ENCODE measurements at regions not wholly inside any gene's neighbourhood (a gene's known extent, or its start where the extent isn't known, plus 50 kb on each side); places are given as distances from the start of the nearest gene placed in this dataset.

GRCh38 chr6:165973473-165973872 is 194.2 kb downstream of the TBXT start:
- no peaks in the 10 kb centered on the region for H3K9me3 Mint-ChIP-seq
- H3K4me1 Mint-ChIP-seq, result no peaks in the 10 kb centered on the region
- no peak for ATAC-seq (replicated peaks)
- no peaks in the 10 kb centered on the region for H3K36me3 Mint-ChIP-seq (ENCODE audit: low read depth)
- no peak overlapping the region for H3K4me3 Mint-ChIP-seq
- H3K27me3 Mint-ChIP-seq, result peaks cover 3% of the 10 kb centered on the region
- H3K27ac Mint-ChIP-seq, result no peak overlapping the region

GRCh38 chr6:165972139-165972802 is 195.4 kb downstream of the TBXT start:
- Mint-ChIP-seq H3K4me3 (no peak overlapping the region), H3K27me3 (peaks cover 3% of the 10 kb centered on the region), H3K36me3 (ENCODE audit: low read depth) (no peaks in the 10 kb centered on the region), H3K27ac (no peak overlapping the region), H3K4me1 (no peaks in the 10 kb centered on the region), H3K9me3 (no peaks in the 10 kb centered on the region)
- no peak for ATAC-seq (replicated peaks)

DNA sequence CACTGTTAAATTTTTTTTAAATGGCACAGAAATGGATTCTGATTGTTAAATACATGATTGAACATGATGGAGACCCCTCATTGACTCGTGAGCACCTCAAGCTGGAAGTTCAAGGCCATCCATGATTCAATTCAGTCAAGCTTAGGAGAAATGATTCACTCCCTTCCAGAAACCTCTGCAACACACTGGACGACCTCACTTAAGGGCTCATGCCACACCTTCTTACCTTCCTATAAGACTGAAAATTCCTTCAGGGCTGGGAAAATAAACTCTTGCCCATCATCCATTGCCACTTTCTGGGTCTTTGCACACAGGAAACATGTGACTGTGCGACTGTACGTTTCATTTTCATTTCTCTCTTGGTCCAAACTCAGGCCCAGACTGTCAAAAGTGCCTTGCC is 196.4 kb downstream of the TBXT start:
- Mint-ChIP-seq H3K27me3 (peaks cover 3% of the 10 kb centered on the region), H3K27ac (no peak overlapping the region), H3K9me3 (no peaks in the 10 kb centered on the region), H3K36me3 (ENCODE audit: low read depth) (no peaks in the 10 kb centered on the region), H3K4me1 (no peaks in the 10 kb centered on the region), H3K4me3 (no peak overlapping the region)
- ATAC-seq (replicated peaks), result no peak

GRCh38 chr6:165970001-165970400 is 197.7 kb downstream of the TBXT start:
- H3K27me3 Mint-ChIP-seq, result peaks cover 3% of the 10 kb centered on the region
- no peak for ATAC-seq (replicated peaks)
- H3K36me3 Mint-ChIP-seq (ENCODE audit: low read depth), result no peaks in the 10 kb centered on the region

DNA sequence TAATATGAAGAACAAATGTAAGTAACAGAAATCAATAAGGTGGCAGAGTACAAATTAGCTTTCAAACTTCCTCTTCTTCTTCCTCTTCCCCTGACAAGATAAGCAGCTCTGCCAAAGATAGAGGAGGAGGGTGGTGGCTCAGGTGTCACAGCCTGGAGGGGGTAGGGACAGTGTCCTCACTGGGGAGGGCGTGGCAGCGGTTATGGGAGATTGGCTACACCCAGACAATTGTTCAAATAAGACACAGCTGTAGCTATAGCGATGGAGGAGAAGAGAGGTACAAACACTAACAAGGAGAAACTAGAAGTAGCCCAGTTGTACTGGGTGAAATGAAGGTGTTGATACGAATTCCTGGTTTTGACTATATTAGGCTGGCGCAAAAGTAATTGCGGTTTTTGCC is 198.5 kb downstream of the TBXT start:
- no peak overlapping the region for H3K27ac Mint-ChIP-seq
- no peaks in the 10 kb centered on the region for H3K9me3 Mint-ChIP-seq
- H3K36me3 Mint-ChIP-seq (ENCODE audit: low read depth), result no peaks in the 10 kb centered on the region
- ATAC-seq (replicated peaks), result no peak
- H3K4me1 Mint-ChIP-seq, result no peaks in the 10 kb centered on the region
- peaks cover 1% of the 10 kb centered on the region for H3K27me3 Mint-ChIP-seq
- H3K4me3 Mint-ChIP-seq, result no peak overlapping the region

More at GRCh38 chr6:165970001-165970400, 197.7 kb downstream of the TBXT start:
- no peak overlapping the region for H3K27ac Mint-ChIP-seq
- H3K4me3 Mint-ChIP-seq, result no peak overlapping the region
- H3K9me3 Mint-ChIP-seq, result no peaks in the 10 kb centered on the region
- H3K4me1 Mint-ChIP-seq, result no peaks in the 10 kb centered on the region

GRCh38 chr6:165968408-165968807 is 199.2 kb downstream of the TBXT start:
- Mint-ChIP-seq H3K4me3 (no peak overlapping the region), H3K36me3 (ENCODE audit: low read depth) (no peaks in the 10 kb centered on the region), H3K27me3 (no peaks in the 10 kb centered on the region), H3K9me3 (no peaks in the 10 kb centered on the region), H3K27ac (no peak overlapping the region), H3K4me1 (no peaks in the 10 kb centered on the region)
- no peak for ATAC-seq (replicated peaks)

DNA sequence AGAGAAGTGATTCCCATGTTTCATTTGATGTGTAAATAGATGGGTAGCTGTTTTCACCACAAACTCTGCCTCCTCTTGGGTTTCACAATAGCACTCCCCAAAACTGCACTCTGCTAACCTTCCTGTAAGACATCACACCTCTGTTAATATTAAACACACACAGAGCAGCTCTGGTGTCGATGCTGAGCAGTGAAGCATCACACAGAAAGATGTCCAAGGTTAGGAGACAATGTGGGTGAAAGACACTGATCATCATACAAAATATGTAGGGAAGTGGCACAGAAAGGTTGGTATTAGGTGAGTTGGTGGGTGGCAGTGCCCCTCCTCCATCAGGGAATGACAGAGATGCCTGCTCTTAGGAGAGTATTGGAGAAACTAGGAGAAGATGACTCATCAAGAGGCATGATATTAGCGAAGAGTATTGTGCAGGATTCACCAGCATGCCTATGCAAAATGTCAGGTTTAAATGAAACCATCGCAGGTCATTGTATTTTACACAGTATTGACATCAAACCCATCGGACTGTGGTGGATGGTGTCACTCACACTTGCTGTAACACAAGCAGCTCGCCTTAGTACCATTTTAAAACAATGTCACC is 199.7 kb downstream of the TBXT start:
- Mint-ChIP-seq H3K9me3 (no peaks in the 10 kb centered on the region), H3K4me1 (no peaks in the 10 kb centered on the region), H3K4me3 (no peak overlapping the region), H3K27ac (no peak overlapping the region), H3K27me3 (no peaks in the 10 kb centered on the region), H3K36me3 (ENCODE audit: low read depth) (no peaks in the 10 kb centered on the region)
- no peak for ATAC-seq (replicated peaks)

GRCh38 chr6:165963750-165964149 is 203.9 kb downstream of the TBXT start:
- Mint-ChIP-seq H3K27me3 (peaks cover 5% of the 10 kb centered on the region), H3K4me3 (no peak overlapping the region), H3K27ac (no peak overlapping the region), H3K4me1 (no peaks in the 10 kb centered on the region), H3K9me3 (no peaks in the 10 kb centered on the region), H3K36me3 (ENCODE audit: low read depth) (no peaks in the 10 kb centered on the region)
- ATAC-seq (replicated peaks), result no peak

GRCh38 chr6:165962366-165962765 is 205.3 kb downstream of the TBXT start:
- H3K9me3 Mint-ChIP-seq, result no peaks in the 10 kb centered on the region
- ATAC-seq (replicated peaks), result no peak
- H3K27ac Mint-ChIP-seq, result no peak overlapping the region

DNA sequence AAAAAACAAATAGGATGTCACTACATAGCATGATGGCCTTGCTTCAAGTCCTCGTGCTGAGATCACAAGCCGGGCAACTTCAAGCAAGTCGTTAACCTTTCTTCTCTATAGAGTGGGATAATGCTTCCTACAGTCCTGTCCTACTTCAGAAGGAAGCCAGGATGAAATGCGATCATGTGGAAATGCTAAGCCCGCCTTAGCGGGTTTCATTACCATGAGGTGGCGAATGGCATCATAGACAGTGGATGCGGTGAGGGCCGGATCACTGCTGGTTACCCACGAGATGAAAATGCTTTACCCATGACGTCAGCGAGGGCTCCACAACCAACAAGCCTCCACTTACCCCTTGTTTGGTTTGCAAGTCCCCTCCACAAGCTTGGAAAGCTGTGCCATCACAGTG is 206.4 kb downstream of the TBXT start:
- ATAC-seq (replicated peaks), result no peak
- H3K4me1 Mint-ChIP-seq, result no peaks in the 10 kb centered on the region

More at GRCh38 chr6:165962366-165962765, 205.3 kb downstream of the TBXT start:
- H3K36me3 Mint-ChIP-seq (ENCODE audit: low read depth), result no peaks in the 10 kb centered on the region
- H3K4me3 Mint-ChIP-seq, result no peak overlapping the region
- H3K4me1 Mint-ChIP-seq, result no peaks in the 10 kb centered on the region
- H3K27me3 Mint-ChIP-seq, result peaks cover 5% of the 10 kb centered on the region

DNA sequence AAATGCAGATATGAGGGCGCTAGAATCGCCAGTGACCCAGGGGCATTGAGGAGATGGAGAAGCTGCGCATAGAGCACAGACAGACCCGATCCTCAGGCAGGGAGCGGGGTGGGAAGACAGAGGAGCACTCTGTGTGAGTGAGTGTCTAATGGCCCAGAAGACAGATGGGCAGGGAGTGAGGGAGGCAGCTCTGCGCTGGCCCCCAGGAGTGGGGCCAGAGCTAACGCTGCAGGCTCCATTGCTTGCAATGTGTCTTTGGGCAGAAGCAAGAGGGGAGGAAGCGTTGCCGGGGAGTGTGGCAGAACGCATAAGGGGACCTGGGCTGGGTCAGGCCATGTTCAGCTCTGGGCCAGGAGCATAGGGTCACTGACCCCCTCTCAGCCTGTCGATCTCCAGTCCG is 207.0 kb downstream of the TBXT start:
- Mint-ChIP-seq H3K4me1 (no peaks in the 10 kb centered on the region), H3K36me3 (ENCODE audit: low read depth) (no peaks in the 10 kb centered on the region), H3K9me3 (no peaks in the 10 kb centered on the region), H3K27me3 (peaks cover 5% of the 10 kb centered on the region), H3K4me3 (no peak overlapping the region), H3K27ac (no peak overlapping the region)
- no peak for ATAC-seq (replicated peaks)

More for the DNA sequence above, 206.4 kb downstream of the TBXT start:
- no peaks in the 10 kb centered on the region for H3K36me3 Mint-ChIP-seq (ENCODE audit: low read depth)
- no peak overlapping the region for H3K27ac Mint-ChIP-seq
- no peak overlapping the region for H3K4me3 Mint-ChIP-seq
- no peaks in the 10 kb centered on the region for H3K9me3 Mint-ChIP-seq
- peaks cover 5% of the 10 kb centered on the region for H3K27me3 Mint-ChIP-seq

DNA sequence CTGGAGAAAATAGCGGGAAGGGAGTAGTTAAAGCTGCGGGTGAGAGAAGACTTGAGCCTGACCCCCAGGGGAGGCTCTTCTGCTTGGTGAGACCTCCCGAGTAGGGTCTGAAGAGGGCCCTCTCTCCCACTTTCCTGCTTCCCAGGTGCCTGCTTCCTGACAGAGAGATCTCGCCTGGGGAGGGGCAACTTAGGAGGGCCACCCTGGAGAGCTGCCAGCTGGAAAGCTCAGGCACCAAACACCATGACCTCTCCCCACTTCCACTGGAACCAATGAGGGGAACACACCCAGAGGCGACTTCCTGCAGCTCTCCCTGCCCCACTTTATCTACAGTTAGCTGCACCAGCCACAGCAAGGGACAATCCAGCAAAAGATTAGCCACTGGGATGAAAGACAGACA is 208.0 kb downstream of the TBXT start:
- H3K9me3 Mint-ChIP-seq, result no peaks in the 10 kb centered on the region
- ATAC-seq (replicated peaks), result no peak
- H3K27ac Mint-ChIP-seq, result no peak overlapping the region
- no peaks in the 10 kb centered on the region for H3K4me1 Mint-ChIP-seq
- H3K27me3 Mint-ChIP-seq, result peaks cover 9% of the 10 kb centered on the region
- no peak overlapping the region for H3K4me3 Mint-ChIP-seq
- H3K36me3 Mint-ChIP-seq (ENCODE audit: low read depth), result no peaks in the 10 kb centered on the region

GRCh38 chr6:165956874-165957273 is 210.8 kb downstream of the TBXT start:
- H3K4me3 Mint-ChIP-seq, result no peak overlapping the region
- peaks cover 12% of the 10 kb centered on the region for H3K27me3 Mint-ChIP-seq
- ATAC-seq (replicated peaks), result no peak
- H3K27ac Mint-ChIP-seq, result no peak overlapping the region
- H3K4me1 Mint-ChIP-seq, result no peaks in the 10 kb centered on the region
- no peaks in the 10 kb centered on the region for H3K9me3 Mint-ChIP-seq
- no peaks in the 10 kb centered on the region for H3K36me3 Mint-ChIP-seq (ENCODE audit: low read depth)

- Mint-ChIP-seq H3K27ac (no peak overlapping the region), H3K4me1 (no peaks in the 10 kb centered on the region), H3K9me3 (no peaks in the 10 kb centered on the region), H3K36me3 (ENCODE audit: low read depth) (no peaks in the 10 kb centered on the region), H3K27me3 (peaks cover 21% of the 10 kb centered on the region), H3K4me3 (no peak overlapping the region)
- no peak for ATAC-seq (replicated peaks)
Observed at GRCh38 chr6:165952514-165952913, 215.1 kb downstream of the TBXT start.

DNA sequence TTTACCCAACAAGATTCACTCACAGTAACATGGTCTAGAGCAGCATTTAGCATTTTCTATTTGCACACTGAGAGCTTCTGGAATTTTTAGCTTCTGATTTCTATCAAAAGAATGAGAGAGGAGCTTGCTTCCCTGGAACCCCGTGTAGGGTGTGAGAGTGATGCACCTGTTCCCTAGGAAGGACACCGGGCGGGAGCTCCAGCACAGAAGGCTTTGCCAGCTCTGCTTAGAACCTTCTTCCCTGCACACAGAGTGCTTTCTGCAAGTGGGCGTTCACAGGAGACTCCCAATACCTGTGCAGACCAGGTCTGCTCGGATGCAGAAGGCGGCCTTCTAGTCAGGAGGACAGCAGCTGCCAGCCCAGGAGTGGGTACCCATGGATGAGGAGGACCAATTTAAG is 217.3 kb downstream of the TBXT start:
- no peaks in the 10 kb centered on the region for H3K36me3 Mint-ChIP-seq (ENCODE audit: low read depth)
- H3K9me3 Mint-ChIP-seq, result no peaks in the 10 kb centered on the region
- peaks cover 20% of the 10 kb centered on the region for H3K27me3 Mint-ChIP-seq
- H3K4me1 Mint-ChIP-seq, result no peaks in the 10 kb centered on the region
- no peak for ATAC-seq (replicated peaks)
- H3K4me3 Mint-ChIP-seq, result no peak overlapping the region
- H3K27ac Mint-ChIP-seq, result no peak overlapping the region

All from activated T-helper 17 cell treated with anti-CD3 and anti-CD28 coated beads, Interleukin-2, amount 50 U/mL, for 72 hours (primary cell).